Muscle of arm (tissue), 1 donor: ENCODE measurements at regions not wholly inside any gene's neighbourhood (a gene's known extent, or its start where the extent isn't known, plus 50 kb on each side); places are given as distances from the start of the nearest gene placed in this dataset.
"Not testable (repeated sequence)": the region's sequence is repeated elsewhere in the genome, so short reads cannot be mapped to it uniquely, and the experiment has no call there.

Experiments used
- DNase-seq: peaks from one replicate; pipeline ENCODE4 v3.0.0-alpha.2; 2013

GRCh38 chr7:110387689-110388088 is 703.2 kb upstream of the LRRN3 start:
- DNase-seq: no peak

GRCh38 chr7:110388457-110388856 is 702.5 kb upstream of the LRRN3 start:
- no peak for DNase-seq

- peak; percentile 25 for DNase-seq
Observed at GRCh38 chr7:110396021-110396420, 694.9 kb upstream of the LRRN3 start.

GRCh38 chr7:110397927-110398660 is 692.8 kb upstream of the LRRN3 start:
- no peak for DNase-seq

- DNase-seq: no peak
Observed at GRCh38 chr7:110399421-110399820, 691.5 kb upstream of the LRRN3 start.

GRCh38 chr7:110400411-110400810 is 690.5 kb upstream of the LRRN3 start:
- DNase-seq: peak; percentile 19

GRCh38 chr7:110407242-110407641 is 683.7 kb upstream of the LRRN3 start:
- no peak for DNase-seq

GRCh38 chr7:110407706-110408105 is 683.2 kb upstream of the LRRN3 start:
- no peak for DNase-seq

- DNase-seq: no peak
Observed at GRCh38 chr7:110412614-110413013, 678.3 kb upstream of the LRRN3 start.

- no peak for DNase-seq
Observed at GRCh38 chr7:110413038-110413437, 677.9 kb upstream of the LRRN3 start.

GRCh38 chr7:110417611-110418010 is 673.3 kb upstream of the LRRN3 start:
- DNase-seq: no peak

- no peak for DNase-seq
Observed at GRCh38 chr7:110418659-110419280, 672.2 kb upstream of the LRRN3 start.

- no peak for DNase-seq
Observed at GRCh38 chr7:110420788-110421187, 670.1 kb upstream of the LRRN3 start.

- DNase-seq: no peak
Observed at GRCh38 chr7:110421490-110422241, 669.3 kb upstream of the LRRN3 start.

GRCh38 chr7:110432061-110432553 is 658.8 kb upstream of the LRRN3 start:
- no peak for DNase-seq

GRCh38 chr7:110438926-110439325 is 652.0 kb upstream of the LRRN3 start:
- not testable (repeated sequence) for DNase-seq

- no peak for DNase-seq
Observed at GRCh38 chr7:110442381-110442837, 648.5 kb upstream of the LRRN3 start.

GRCh38 chr7:110446658-110447057 is 644.3 kb upstream of the LRRN3 start:
- no peak for DNase-seq

GRCh38 chr7:110448918-110449317 is 642.0 kb upstream of the LRRN3 start:
- no peak for DNase-seq

GRCh38 chr7:110454713-110455112 is 636.2 kb upstream of the LRRN3 start:
- DNase-seq: no peak

GRCh38 chr7:110461621-110462020 is 629.3 kb upstream of the LRRN3 start:
- no peak for DNase-seq

- DNase-seq: no peak
Observed at GRCh38 chr7:110470420-110470819, 620.5 kb upstream of the LRRN3 start.

- not testable (repeated sequence) for DNase-seq
Observed at GRCh38 chr7:110472419-110472818, 618.5 kb upstream of the LRRN3 start.
